Esophagus muscularis mucosa (tissue), 4 donors: ENCODE measurements at regions not wholly inside any gene's neighbourhood (a gene's known extent, or its start where the extent isn't known, plus 50 kb on each side); places are given as distances from the start of the nearest gene placed in this dataset.

Source experiments
- DNase-seq: peaks from one replicate; pipeline ENCODE4 v3.0.0-alpha.2; 2017; ENCODE audit errors: extremely low spot score
- H3K27ac ChIP-seq, 4 donors: fragments of 200-600 bp; sonication (generic); replicated peaks in 1 of 4; 1 replicate in 3 of 4; 2 replicates in 1 of 4; pipeline ENCODE4 v1.5.1; 2016 to 2019; ENCODE audit warnings: mild to moderate bottlenecking in 1 of 4
- H3K27me3 ChIP-seq, 4 donors: fragments of 200-600 bp; sonication (generic); one replicate each; pipeline versions ENCODE4 v1.5.1 to v1.6.0; 2016 to 2019
- H3K36me3 ChIP-seq, 4 donors: fragments of 200-600 bp; sonication (generic); one replicate each; pipeline ENCODE4 v1.5.1; 2016 to 2019
- H3K4me1 ChIP-seq, 4 donors: fragments of 200-600 bp; sonication (generic); one replicate each; pipeline ENCODE4 v1.5.1; 2016 to 2019
- H3K4me3 ChIP-seq, 4 donors: fragments of 200-600 bp; sonication (generic); 1 replicate in 2 of 4; 2 replicates in 2 of 4; pipeline ENCODE4 v1.5.1; 2016 to 2019; ENCODE audit warnings: mild to moderate bottlenecking in 4 of 4, moderate library complexity in 1 of 4
- H3K9me3 ChIP-seq, 4 donors: fragments of 200-600 bp; sonication (generic); 1 replicate in 3 of 4; 2 replicates in 1 of 4; pipeline ENCODE4 v1.5.1; 2016 to 2019
- EP300 ChIP-seq: sonication (generic); formaldehyde crosslinking; IDR thresholded peaks from one replicate; pipeline ENCODE4 v1.6.1; 2017; ENCODE audit warnings: antibody characterized with exemption
- POLR2A ChIP-seq: fragments of 450-650 bp; IDR thresholded peaks from one replicate; pipeline ENCODE4 v1.6.1; 2017; ENCODE audit warnings: antibody characterized with exemption, moderate library complexity, mild to moderate bottlenecking, low read depth
- POLR2AphosphoS5 ChIP-seq, 2 donors: sonication (generic); formaldehyde crosslinking; IDR thresholded peaks; one replicate each; pipeline ENCODE4 v1.6.1; 2017; ENCODE audit warnings: antibody characterized with exemption in 2 of 2
- WGBS: methylation state at CpG from one replicate; pipeline ENCODE4 v1.1.5; 2018; 5-methylcytosine and 5-hydroxymethylcytosine counted together
- intact Hi-C: fragments of 100-400 bp; cut with DNase I; formaldehyde crosslinking; loops from one replicate; pipeline ENCODE4 v1.15.1; 2023
- TF ChIP-seq, protein P1 (sequence below), 3 experiments: fragments of 200-600 bp in 2 of 3; fragments of 450-650 bp in 1 of 3; sonication (generic) in 2 of 3; IDR thresholded peaks; one replicate each; pipeline ENCODE4 v1.5.1; 2017 to 2019; ENCODE audit warnings: antibody characterized with exemption in 3 of 3, mild to moderate bottlenecking in 2 of 3, moderate library complexity in 1 of 3

DNA sequence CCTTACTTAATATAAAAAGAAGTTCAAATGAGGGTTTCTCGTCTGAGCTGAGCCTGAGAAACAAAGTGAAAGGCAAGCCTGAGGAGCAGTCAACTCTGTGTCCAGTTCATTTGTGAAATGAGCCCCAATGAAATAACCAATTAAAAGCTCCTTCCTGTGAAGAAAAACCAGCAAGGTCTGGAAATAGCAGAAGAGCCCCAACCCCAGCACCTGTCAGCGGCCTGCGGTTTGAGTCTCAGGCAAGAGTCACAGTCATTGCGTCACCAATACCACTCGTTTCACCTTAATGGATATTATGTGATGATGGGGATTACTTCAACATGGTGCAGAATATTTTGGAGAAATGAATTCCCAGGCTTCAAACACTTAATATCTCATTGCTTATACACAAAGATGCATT, 211.3 kb upstream of the DPP6 start:
- Histone ChIP-seq H3K9me3 (no peaks in the 10 kb centered on the region), H3K4me3 (no peak overlapping the region), H3K27me3 (no peaks in the 10 kb centered on the region), H3K4me1 (peaks cover 0 to 3% (median 1%) of the 10 kb centered on the region in 4 donors), H3K36me3 (no peaks in the 10 kb centered on the region), H3K27ac (no peak overlapping the region)
- 83% methylated on average over 5 of the region's 5 CpGs for WGBS
- DNase-seq: no peak
- TF ChIP-seq POLR2AphosphoS5 (IDR thresholded peaks at IDR 0.05) (no peak), POLR2A (no peak), EP300 (no peak)
- TF ChIP-seq, protein P1, sequence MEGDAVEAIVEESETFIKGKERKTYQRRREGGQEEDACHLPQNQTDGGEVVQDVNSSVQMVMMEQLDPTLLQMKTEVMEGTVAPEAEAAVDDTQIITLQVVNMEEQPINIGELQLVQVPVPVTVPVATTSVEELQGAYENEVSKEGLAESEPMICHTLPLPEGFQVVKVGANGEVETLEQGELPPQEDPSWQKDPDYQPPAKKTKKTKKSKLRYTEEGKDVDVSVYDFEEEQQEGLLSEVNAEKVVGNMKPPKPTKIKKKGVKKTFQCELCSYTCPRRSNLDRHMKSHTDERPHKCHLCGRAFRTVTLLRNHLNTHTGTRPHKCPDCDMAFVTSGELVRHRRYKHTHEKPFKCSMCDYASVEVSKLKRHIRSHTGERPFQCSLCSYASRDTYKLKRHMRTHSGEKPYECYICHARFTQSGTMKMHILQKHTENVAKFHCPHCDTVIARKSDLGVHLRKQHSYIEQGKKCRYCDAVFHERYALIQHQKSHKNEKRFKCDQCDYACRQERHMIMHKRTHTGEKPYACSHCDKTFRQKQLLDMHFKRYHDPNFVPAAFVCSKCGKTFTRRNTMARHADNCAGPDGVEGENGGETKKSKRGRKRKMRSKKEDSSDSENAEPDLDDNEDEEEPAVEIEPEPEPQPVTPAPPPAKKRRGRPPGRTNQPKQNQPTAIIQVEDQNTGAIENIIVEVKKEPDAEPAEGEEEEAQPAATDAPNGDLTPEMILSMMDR (IDR thresholded peaks at IDR 0.05): no peak
- intact Hi-C loops: no loop called here

DNA sequence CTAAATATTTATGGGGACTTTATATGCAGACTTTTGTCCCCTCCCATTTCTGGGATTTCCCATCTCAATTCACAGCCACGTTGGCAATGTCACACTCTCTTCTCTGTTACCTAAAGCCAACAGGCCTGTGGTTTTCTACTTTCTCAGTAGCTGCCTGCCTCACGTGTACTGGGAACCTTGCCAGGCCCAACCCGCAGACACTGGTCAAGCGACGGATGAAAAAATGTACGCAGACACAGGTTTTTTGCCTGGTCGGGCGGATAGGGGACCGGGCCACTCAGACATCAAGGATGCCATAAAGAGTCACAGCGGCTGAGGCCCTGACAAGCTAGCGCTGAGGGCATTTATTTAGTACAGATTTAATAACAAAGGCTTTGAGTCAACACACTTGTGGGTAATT, 204.4 kb upstream of the DPP6 start:
- Histone ChIP-seq H3K27me3 (no peaks in the 10 kb centered on the region), H3K27ac (no peak overlapping the region), H3K36me3 (no peaks in the 10 kb centered on the region), H3K4me1 (no peaks in the 10 kb centered on the region), H3K9me3 (no peaks in the 10 kb centered on the region), H3K4me3 (no peak overlapping the region)
- 83% methylated on average over 10 of the region's 11 CpGs for WGBS
- no peak for DNase-seq
- TF ChIP-seq POLR2AphosphoS5 (IDR thresholded peaks at IDR 0.05) (no peak), EP300 (no peak), POLR2A (no peak)
- TF ChIP-seq, protein P1 (IDR thresholded peaks at IDR 0.05): no peak
- intact Hi-C loops: no loop called here

DNA sequence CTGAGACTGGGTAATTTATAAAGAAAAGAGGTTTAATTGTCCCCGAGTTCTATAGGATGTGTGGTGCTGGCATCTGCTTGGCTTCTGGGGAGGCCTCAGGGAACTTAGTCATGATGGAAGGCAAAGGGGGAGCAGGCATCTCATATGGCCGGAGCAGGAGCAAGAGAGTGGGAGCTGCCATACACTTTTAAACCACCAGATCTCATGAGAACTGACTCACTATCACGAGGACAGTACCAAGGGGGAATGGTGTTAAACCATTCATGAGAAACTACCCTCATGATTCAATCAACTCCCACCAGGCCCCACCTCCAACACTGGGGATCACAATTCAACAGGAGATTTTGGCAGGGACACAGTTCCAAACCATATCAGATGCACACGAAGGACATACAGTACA, 199.9 kb upstream of the DPP6 start:
- Histone ChIP-seq H3K27me3 (no peaks in the 10 kb centered on the region), H3K4me1 (peaks cover 0 to 2% (median 0%) of the 10 kb centered on the region in 4 donors), H3K27ac (no peak overlapping the region), H3K4me3 (no peak overlapping the region), H3K9me3 (no peaks in the 10 kb centered on the region), H3K36me3 (no peaks in the 10 kb centered on the region)
- intact Hi-C loops: no loop called here
- 82% methylated on average over 4 of the region's 4 CpGs for WGBS
- TF ChIP-seq POLR2AphosphoS5 (IDR thresholded peaks at IDR 0.05): no peak
- DNase-seq: no peak

DNA sequence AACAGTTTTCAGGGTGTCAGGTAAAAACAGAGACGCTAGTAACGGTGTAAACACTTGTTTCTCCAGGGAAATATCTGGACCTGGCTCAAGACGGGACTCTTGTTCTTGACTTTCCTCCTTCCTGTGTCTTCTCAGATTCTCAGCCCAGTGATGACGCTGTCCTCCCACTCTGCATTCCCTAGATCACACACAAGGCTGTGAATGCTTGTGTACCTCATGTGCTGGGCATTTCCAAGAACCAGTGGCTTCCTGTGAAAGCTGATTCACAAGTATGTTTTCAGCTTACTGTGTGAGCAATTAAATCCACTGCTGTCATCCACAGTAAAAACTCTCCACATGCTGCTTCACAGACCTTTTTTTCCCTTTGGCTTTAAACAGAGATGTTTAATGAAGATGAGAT, 193.8 kb upstream of the DPP6 start:
- TF ChIP-seq POLR2AphosphoS5 (IDR thresholded peaks at IDR 0.05) (no peak), EP300 (no peak), POLR2A (no peak)
- TF ChIP-seq, protein P1 (IDR thresholded peaks at IDR 0.05): no peak
- no peaks in the 10 kb centered on the region for H3K36me3 ChIP-seq
- no peaks in the 10 kb centered on the region for H3K9me3 ChIP-seq
- intact Hi-C loops: no loop called here
- no peak overlapping the region for H3K4me3 ChIP-seq
- 42% methylated on average over 4 of the region's 4 CpGs for WGBS
- no peak for DNase-seq
- peaks cover 0 to 18% (median 3%) of the 10 kb centered on the region in 4 donors for H3K4me1 ChIP-seq
- no peaks in the 10 kb centered on the region for H3K27me3 ChIP-seq
- H3K27ac ChIP-seq: no peak overlapping the region

DNA sequence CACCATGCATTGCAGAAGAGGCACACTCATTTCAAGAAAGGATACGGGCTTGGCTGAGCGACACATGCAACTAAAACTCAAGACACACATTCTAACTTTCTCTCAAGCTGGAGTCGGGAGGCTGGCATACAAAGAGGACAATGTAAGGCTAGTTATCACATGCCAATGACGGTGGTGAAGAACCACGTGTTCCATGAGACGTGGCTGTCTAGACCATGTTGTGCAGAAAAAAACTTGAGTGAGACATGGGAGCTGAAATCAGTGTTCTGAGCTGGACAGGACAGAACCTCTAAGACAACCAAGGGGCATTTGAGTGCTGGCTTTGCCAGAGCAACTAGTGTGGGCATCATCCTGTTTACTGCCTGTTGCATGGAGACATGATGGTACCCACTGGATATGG, 193.0 kb upstream of the DPP6 start:
- H3K27me3 ChIP-seq: no peaks in the 10 kb centered on the region
- TF ChIP-seq EP300: no peak
- no peak for TF ChIP-seq POLR2A
- TF ChIP-seq, protein P1 (IDR thresholded peaks at IDR 0.05): no peak
- no peak for TF ChIP-seq POLR2AphosphoS5 (IDR thresholded peaks at IDR 0.05)
- H3K4me1 ChIP-seq: peaks cover 0 to 18% (median 3%) of the 10 kb centered on the region in 4 donors
- H3K9me3 ChIP-seq: no peaks in the 10 kb centered on the region
- H3K27ac ChIP-seq: no peak overlapping the region
- H3K36me3 ChIP-seq: no peaks in the 10 kb centered on the region
- intact Hi-C loops: no loop called here
- 88% methylated on average over 6 of the region's 6 CpGs for WGBS
- H3K4me3 ChIP-seq: no peak overlapping the region
- no peak for DNase-seq
